Mucosa of gallbladder (tissue), 1 donor: ENCODE measurements at regions not wholly inside any gene's neighbourhood (a gene's known extent, or its start where the extent isn't known, plus 50 kb on each side); places are given as distances from the start of the nearest gene placed in this dataset.
"Not testable (repeated sequence)": the region's sequence is repeated elsewhere in the genome, so short reads cannot be mapped to it uniquely, and the experiment has no call there.

ENCODE experiments used
- DNase-seq: peaks from one replicate; pipeline ENCODE4 v3.0.0-alpha.2; 2020; ENCODE audit warnings: low spot score
- donor health status: DM: no; HTN: no; CAD: no.

- no peak for DNase-seq
Observed at GRCh38 chr2:397521-397920, 109.6 kb upstream of the ALKAL2 start.

GRCh38 chr2:396903-397302 is 109.0 kb upstream of the ALKAL2 start:
- DNase-seq: no peak

- no peak for DNase-seq
Observed at GRCh38 chr2:395886-396285, 108.0 kb upstream of the ALKAL2 start.

- DNase-seq: no peak
Observed at GRCh38 chr2:393711-394696, 106.1 kb upstream of the ALKAL2 start.

- no peak for DNase-seq
Observed at GRCh38 chr2:392926-393280, 105.0 kb upstream of the ALKAL2 start.

GRCh38 chr2:392181-392925 is 104.5 kb upstream of the ALKAL2 start:
- no peak for DNase-seq

GRCh38 chr2:391696-392095 is 103.8 kb upstream of the ALKAL2 start:
- no peak for DNase-seq

GRCh38 chr2:390959-391358 is 103.1 kb upstream of the ALKAL2 start:
- DNase-seq: no peak

- DNase-seq: not testable (repeated sequence)
Observed at GRCh38 chr2:389985-390384, 102.1 kb upstream of the ALKAL2 start.

GRCh38 chr2:388752-389151 is 100.9 kb upstream of the ALKAL2 start:
- DNase-seq: not testable (repeated sequence)

- DNase-seq: no peak
Observed at GRCh38 chr2:387980-388421, 100.1 kb upstream of the ALKAL2 start.

- no peak for DNase-seq
Observed at GRCh38 chr2:386406-387103, 98.7 kb upstream of the ALKAL2 start.

GRCh38 chr2:385785-386184 is 97.9 kb upstream of the ALKAL2 start:
- no peak for DNase-seq

GRCh38 chr2:385061-385460 is 97.2 kb upstream of the ALKAL2 start:
- DNase-seq: no peak

GRCh38 chr2:383888-384287 is 96.0 kb upstream of the ALKAL2 start:
- peak; percentile 77 for DNase-seq

GRCh38 chr2:383178-383577 is 95.3 kb upstream of the ALKAL2 start:
- peak; percentile 33 for DNase-seq

GRCh38 chr2:382728-383022 is 94.8 kb upstream of the ALKAL2 start:
- DNase-seq: no peak

- DNase-seq: no peak
Observed at GRCh38 chr2:381941-382727, 94.2 kb upstream of the ALKAL2 start.

GRCh38 chr2:381181-381580 is 93.3 kb upstream of the ALKAL2 start:
- DNase-seq: no peak

GRCh38 chr2:380772-381171 is 92.9 kb upstream of the ALKAL2 start:
- DNase-seq: no peak

- no peak for DNase-seq
Observed at GRCh38 chr2:380221-380620, 92.3 kb upstream of the ALKAL2 start.

- DNase-seq: no peak
Observed at GRCh38 chr2:379778-380177, 91.9 kb upstream of the ALKAL2 start.
